GM18507 (cell line): ENCODE measurements at regions not wholly inside any gene's neighbourhood (a gene's known extent, or its start where the extent isn't known, plus 50 kb on each side); places are given as distances from the start of the nearest gene placed in this dataset.
"Not testable (repeated sequence)": the region's sequence is repeated elsewhere in the genome, so short reads cannot be mapped to it uniquely, and the experiment has no call there.

Experiments used
- DNase-seq: peaks from one replicate; pipeline ENCODE4 v3.0.0; 2011; ENCODE audit warnings: low read depth; ENCODE audit not compliant: insufficient read length; ENCODE audit errors: extremely low spot score
- FAIRE-seq: peaks from 2 replicates; lab custom pipeline; 2011; peaks lifted over from hg19 to GRCh38; lab: Jason Lieb, UNC

DNA sequence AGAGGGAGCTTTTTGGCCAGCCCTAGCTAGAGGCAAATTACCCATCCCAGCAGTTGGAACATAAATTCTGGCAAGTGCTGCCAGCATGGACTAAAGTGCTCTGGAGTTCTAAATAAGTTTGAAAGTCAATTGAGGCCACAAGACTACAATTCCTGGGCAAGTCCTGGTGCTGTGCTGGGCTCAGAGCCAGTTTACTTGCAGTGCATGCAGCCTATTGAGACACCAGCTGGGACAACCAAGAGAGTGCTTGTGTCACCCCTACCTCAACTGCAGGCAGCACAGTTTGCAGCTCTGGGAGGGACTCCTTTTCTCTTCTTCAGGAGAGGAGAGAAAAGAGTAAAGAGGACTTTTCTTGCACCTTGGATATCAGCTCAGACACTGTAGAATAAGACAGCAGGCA lies 277.2 kb upstream of the TMEFF2 start:
- no peak for FAIRE-seq

DNA sequence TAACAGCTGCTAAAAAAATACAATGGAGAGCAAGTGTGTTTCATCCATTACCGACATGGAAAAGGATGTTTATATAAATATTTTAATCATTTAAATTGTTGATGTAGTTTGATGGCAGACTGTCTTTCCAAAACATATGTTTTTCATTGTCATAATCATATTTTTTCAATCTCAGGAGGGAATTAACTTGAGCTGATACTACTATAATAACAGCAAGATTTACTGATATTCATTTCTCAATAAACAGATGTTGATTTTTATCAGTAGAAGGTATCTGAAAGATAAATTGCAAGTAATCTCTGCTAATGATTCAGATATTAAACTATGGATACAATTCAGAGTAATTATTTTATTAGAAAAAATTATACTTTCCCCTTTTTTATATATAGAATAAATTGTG lies 274.9 kb upstream of the TMEFF2 start:
- FAIRE-seq = no peak

More for the DNA sequence above, 277.2 kb upstream of the TMEFF2 start:
- DNase-seq = no peak

GRCh38 chr2:192467953-192468660 lies 273.4 kb upstream of the TMEFF2 start:
- DNase-seq = no peak
- no peak for FAIRE-seq

More for the DNA sequence above, 274.9 kb upstream of the TMEFF2 start:
- DNase-seq = no peak

GRCh38 chr2:192465141-192465540 lies 270.4 kb upstream of the TMEFF2 start:
- no peak for DNase-seq
- no peak for FAIRE-seq

DNA sequence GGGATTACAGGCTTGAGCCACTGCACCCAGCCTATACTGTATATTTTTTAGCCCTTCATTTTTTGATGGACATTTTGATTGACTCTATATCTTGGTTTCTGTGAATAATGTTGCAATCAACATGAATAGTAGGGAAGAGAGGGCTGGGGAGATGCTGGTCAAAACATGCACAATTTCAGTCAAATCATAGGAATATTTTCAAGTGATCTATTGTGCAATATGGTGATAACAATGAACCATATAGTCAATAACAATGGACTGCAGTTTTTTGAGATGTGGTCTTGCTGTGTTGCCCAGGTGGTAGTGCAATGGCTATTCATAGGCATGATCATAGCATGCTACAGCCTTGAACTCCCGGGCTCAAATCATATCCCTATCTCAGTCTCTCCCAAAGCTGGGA lies 264.7 kb upstream of the TMEFF2 start:
- FAIRE-seq (no peak), DNase-seq (no peak)

DNA sequence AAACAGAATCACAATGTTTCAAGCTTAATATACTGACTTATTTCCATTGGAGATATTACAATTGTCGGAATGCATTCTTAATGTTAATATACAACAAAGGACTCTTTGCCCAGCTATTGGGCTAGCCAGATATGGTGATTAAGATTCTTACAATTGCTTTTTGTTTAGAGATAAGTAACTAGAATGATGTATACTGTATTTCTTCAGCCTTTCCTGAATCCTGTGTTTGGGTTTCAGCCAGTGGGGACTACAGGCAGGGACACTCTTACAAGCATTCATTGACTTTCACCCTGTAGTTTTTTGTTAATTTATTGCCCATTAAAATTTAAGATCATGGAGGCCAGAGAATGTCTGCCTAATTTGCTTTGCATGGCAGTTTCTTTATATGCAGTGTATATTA lies 254.1 kb upstream of the TMEFF2 start:
- DNase-seq (no peak), FAIRE-seq (no peak)

DNA sequence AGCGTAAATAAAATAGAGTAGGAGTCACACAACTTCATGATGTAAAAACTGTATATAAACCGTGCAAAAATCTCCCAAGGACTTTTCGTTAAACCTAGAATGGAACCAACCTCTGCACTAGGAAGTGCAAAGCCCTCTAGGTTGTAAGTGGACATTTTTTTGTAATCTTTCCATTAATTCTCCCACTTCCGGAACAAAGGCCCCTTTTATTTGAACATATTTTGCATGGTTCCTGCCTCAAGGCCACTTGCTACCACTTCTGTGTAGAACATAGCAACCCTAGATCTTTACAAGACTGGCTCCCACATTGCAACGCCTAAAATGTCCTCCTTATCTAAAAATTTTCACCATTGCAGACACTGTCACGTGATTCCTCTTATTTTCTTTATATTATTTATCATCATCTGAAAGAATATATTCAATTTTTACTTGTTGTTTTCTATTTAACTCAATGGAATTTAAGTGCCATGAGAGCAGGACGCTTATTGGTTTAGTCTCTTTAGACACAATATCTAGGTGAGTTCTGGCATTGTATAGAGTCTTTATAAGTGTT lies 249.6 kb upstream of the TMEFF2 start:
- FAIRE-seq = no peak
- DNase-seq = no peak

GRCh38 chr2:192443831-192444230 lies 249.1 kb upstream of the TMEFF2 start:
- no peak for DNase-seq
- FAIRE-seq = no peak

GRCh38 chr2:192438239-192438638 lies 243.5 kb upstream of the TMEFF2 start:
- no peak for DNase-seq
- no peak for FAIRE-seq

DNA sequence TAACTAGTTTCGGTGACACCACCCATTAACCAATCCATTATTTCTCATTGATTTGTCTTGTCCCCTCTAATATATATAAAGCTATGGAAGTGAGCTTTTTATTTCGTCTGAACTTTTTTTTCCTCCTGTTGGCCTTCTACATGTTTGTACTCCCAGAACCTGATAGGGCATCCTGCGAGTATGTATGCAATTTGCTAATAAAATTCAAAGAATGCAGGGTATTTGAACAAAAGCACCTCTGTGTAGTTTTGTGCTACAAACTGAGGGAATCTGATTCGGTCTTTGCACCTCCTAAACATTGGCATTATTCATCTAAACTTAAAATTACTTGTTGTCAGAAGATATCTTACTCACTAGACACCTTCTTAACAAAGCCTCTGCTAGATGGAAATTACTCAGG lies 242.9 kb upstream of the TMEFF2 start:
- DNase-seq (no peak), FAIRE-seq (no peak)

DNA sequence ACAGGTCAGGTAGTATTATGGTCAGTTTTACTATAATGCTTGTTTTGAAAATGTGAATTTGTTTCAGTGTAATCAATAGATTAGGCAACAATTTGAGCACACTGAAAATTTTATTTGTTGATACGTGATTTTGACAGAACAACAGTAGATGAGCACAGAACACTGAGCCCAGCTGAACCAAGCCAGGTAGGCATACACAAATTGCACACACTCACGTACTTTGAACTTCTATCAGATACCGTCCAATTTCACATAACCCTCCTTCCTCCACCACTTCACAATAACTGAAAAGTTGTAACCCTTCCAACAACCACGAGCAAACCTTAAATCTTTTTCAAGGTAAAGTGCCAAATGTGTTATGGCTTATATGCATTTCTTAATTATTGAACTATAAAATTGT lies 229.5 kb upstream of the TMEFF2 start:
- no peak for FAIRE-seq
- no peak for DNase-seq

- FAIRE-seq (no peak), DNase-seq (no peak)
Measured at GRCh38 chr2:192419786-192420185, 225.1 kb upstream of the TMEFF2 start.

DNA sequence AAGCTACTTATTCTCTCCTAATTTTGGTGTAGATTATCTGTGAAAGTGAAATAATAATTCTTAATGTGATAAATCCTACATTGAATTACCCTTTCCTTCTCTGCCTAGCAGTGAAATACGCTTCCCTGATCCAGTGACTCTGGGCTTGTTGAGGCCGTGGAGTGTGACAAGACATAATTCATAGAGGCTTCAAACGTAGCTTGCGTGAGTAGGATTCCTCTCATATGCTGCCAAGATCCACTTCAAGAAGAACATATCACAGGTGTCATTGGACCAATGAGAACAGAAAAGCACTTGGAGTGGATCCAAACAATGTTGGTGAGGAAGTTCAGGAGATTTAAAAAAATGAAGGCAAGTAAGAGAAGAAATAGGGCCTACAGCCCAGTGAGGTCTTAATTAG lies 221.3 kb upstream of the TMEFF2 start:
- FAIRE-seq = no peak
- no peak for DNase-seq

- no peak for DNase-seq
Measured at GRCh38 chr2:192414794-192415193, 220.1 kb upstream of the TMEFF2 start.

GRCh38 chr2:192413812-192414681 lies 219.3 kb upstream of the TMEFF2 start:
- FAIRE-seq (no peak), DNase-seq (no peak)

More at GRCh38 chr2:192414794-192415193, 220.1 kb upstream of the TMEFF2 start:
- FAIRE-seq = no peak

DNA sequence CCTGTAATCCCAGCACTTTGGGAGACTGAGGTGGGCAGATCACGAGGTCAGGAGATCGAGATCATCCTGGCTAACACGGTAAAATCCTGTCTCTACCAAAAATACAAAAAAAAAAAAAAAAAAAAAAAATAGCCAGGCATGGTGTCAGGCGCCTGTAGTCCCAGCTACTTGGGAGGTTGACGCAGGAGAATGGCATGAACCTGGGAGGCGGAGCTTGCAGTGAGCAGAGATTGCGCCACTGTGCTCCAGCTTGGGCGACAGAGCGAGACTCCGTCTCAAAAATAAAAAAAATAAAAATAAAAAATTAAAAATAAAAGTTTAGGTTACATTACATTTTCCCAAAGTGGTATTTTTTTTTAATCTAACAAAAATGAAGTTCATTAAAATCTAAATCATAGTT lies 218.1 kb upstream of the TMEFF2 start:
- not testable (repeated sequence) for DNase-seq, FAIRE-seq

DNA sequence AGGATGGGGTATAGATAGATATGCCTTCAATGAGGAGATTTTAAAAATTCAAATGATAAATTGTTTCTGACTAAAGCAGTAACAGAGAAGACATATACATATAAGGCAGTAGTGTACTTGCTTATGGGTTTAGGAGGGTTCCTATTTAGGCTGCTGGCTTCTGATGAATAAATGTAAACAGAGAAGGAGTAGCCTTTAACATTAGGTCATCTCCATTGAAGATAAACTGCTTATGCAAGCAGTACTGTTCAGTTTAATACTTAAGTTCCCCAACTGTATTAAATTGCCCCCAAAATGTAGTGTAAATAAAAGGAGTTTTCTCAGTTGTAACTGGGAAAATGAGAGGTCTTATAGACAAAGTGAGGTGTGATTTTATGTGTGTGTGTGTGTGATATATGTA lies 217.7 kb upstream of the TMEFF2 start:
- no peak for FAIRE-seq
- DNase-seq = no peak

DNA sequence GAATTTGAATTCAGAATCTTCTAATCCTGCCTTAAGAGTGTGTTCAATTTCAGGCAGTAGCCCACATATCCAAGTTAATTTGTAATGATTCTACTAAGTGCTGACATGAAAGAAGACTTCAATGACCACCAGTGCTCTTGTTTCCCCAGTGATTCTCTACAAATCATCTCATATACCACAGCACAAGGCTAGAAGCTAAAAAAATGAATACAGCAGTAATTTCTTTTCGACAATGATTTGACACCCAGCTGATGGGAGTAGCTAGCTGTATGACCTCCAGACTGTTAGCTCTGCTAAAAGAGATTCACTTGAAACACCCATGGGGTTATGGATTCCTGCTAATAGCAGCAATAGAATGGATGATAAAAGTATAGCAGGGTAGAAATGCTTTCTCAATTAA lies 217.0 kb upstream of the TMEFF2 start:
- DNase-seq (no peak), FAIRE-seq (no peak)

DNA sequence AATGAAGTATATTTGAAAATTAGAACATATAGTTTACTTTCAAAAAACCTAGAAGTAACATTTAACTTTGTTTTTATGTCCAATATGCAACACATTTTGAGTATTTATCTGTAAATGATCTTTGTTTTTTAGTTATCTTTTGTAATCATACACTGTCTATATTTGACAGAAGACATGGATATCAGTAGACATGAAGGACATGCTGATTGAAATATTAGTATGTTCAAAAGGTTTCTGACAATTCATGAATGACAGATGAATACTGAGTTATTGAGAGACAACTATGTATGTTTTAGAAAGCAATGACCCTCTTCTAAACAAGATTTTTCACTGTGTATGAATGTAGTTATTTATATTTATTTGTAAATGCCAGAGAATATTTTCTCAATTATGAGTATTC lies 215.6 kb upstream of the TMEFF2 start:
- no peak for DNase-seq
- no peak for FAIRE-seq

- FAIRE-seq (no peak), DNase-seq (no peak)
Measured at GRCh38 chr2:192407692-192408091, 213.0 kb upstream of the TMEFF2 start.

DNA sequence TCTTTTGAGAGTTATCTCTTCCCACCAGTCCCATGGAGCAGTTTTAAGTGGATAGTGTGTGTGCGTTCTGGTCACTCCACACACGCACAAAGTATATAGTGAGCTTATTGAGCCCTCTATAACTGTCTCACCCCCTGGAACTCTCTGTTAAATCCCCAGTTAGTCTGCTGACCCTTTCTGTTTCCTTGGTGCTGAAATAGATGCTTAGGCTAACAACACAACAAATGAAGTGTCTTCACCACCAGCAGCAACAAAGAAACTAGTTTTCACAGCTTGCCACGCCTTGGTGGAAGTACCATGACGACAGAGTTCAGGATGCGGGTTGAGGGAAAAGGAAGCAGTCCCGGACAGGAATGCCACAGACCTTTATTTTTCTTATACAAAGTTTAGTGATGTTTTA lies 203.5 kb upstream of the TMEFF2 start:
- FAIRE-seq = no peak
- DNase-seq = no peak
